ENCODE measurements at regions not wholly inside any gene's neighbourhood (a gene's known extent, or its start where the extent isn't known, plus 50 kb on each side); places are given as distances from the start of the nearest gene placed in this dataset.
"Not testable (repeated sequence)": the region's sequence is repeated elsewhere in the genome, so short reads cannot be mapped to it uniquely, and the experiment has no call there.

- ATAC-seq: no peak
Measured at GRCh38 chr2:56021579-56021978, 98.0 kb upstream of the EFEMP1 start.

- no peak for ATAC-seq
Measured at GRCh38 chr2:56025469-56026193, 102.0 kb upstream of the EFEMP1 start.

- ATAC-seq: no peak
Measured at GRCh38 chr2:56026828-56027227, 103.2 kb upstream of the EFEMP1 start.

GRCh38 chr2:56030062-56030461, 106.5 kb upstream of the EFEMP1 start:
- no peak for ATAC-seq

GRCh38 chr2:56030901-56031300, 107.3 kb upstream of the EFEMP1 start:
- ATAC-seq: no peak

- no peak for ATAC-seq
Measured at GRCh38 chr2:56034258-56034657, 110.7 kb upstream of the EFEMP1 start.

- no peak for ATAC-seq
Measured at GRCh38 chr2:56040189-56040588, 116.6 kb upstream of the EFEMP1 start.

GRCh38 chr2:56040834-56041233, 117.3 kb upstream of the EFEMP1 start:
- no peak for ATAC-seq

- ATAC-seq: no peak
Measured at GRCh38 chr2:56047136-56047535, 123.6 kb upstream of the EFEMP1 start.

GRCh38 chr2:56049233-56049845, 125.8 kb upstream of the EFEMP1 start:
- ATAC-seq: no peak

GRCh38 chr2:56053679-56054078, 130.1 kb upstream of the EFEMP1 start:
- ATAC-seq: no peak

GRCh38 chr2:56055405-56055804, 128.4 kb upstream of the CCDC85A start:
- no peak for ATAC-seq

GRCh38 chr2:56061327-56061726, 122.5 kb upstream of the CCDC85A start:
- ATAC-seq: not testable (repeated sequence)

GRCh38 chr2:56068746-56069145, 115.0 kb upstream of the CCDC85A start:
- ATAC-seq: no peak

- ATAC-seq: no peak
Measured at GRCh38 chr2:56077359-56077915, 106.4 kb upstream of the CCDC85A start.

GRCh38 chr2:56082665-56083064, 101.1 kb upstream of the CCDC85A start:
- no peak for ATAC-seq

GRCh38 chr2:56084111-56084901, 99.5 kb upstream of the CCDC85A start:
- ATAC-seq: no peak

GRCh38 chr2:56086336-56086735, 97.5 kb upstream of the CCDC85A start:
- ATAC-seq: no peak

- no peak for ATAC-seq
Measured at GRCh38 chr2:56088411-56088810, 95.4 kb upstream of the CCDC85A start.

- no peak for ATAC-seq
Measured at GRCh38 chr2:56089931-56090330, 93.9 kb upstream of the CCDC85A start.

- ATAC-seq: no peak
Measured at GRCh38 chr2:56099963-56100362, 83.8 kb upstream of the CCDC85A start.

- no peak for ATAC-seq
Measured at GRCh38 chr2:56100791-56101312, 82.9 kb upstream of the CCDC85A start.

- no peak for ATAC-seq
Measured at GRCh38 chr2:56102098-56102497, 81.7 kb upstream of the CCDC85A start.

All from esophagus mucosa (tissue), 1 donor.